ENCODE measurements at regions not wholly inside any gene's neighbourhood (a gene's known extent, or its start where the extent isn't known, plus 50 kb on each side); places are given as distances from the start of the nearest gene placed in this dataset.

- Histone ChIP-seq H3K4me3 (no peak overlapping the region), H3K36me3 (replicated peaks in 1 of 2; ENCODE audit: insufficient read depth in 1 of 2, low read depth in 2 of 2) (no peaks in the 10 kb centered on the region), H3K27ac (peak overlapping the region in 2 of 4 donors; percentile 33 to 46), H3K9me3 (no peaks in the 10 kb centered on the region), H3K4me1 (peaks cover 18% of the 10 kb centered on the region), H3K27me3 (no peaks in the 10 kb centered on the region)
- no peak for ATAC-seq
- TF ChIP-seq POLR2A (IDR thresholded peaks at IDR 0.05) (no peak), CTCF (IDR thresholded peaks at IDR 0.05) (no peak)
- intact Hi-C loops (cut with DNase I): no loop called here
- WGBS, 2 donors: 74% methylated on average over 13 of the region's 13 CpGs
- no peak for DNase-seq
Measured at GRCh38 chr6:6704103-6705060, 115.9 kb downstream of the LY86 start.

- ATAC-seq: no peak
- TF ChIP-seq CTCF (IDR thresholded peaks at IDR 0.05) (no peak), POLR2A (IDR thresholded peaks at IDR 0.05) (no peak)
- H3K27ac ChIP-seq: no peak overlapping the region
- H3K36me3 ChIP-seq (replicated peaks in 1 of 2; ENCODE audit: insufficient read depth in 1 of 2, low read depth in 2 of 2): no peaks in the 10 kb centered on the region
- peaks cover 11% of the 10 kb centered on the region for H3K4me1 ChIP-seq
- no peak overlapping the region for H3K4me3 ChIP-seq
- no peaks in the 10 kb centered on the region for H3K9me3 ChIP-seq
- H3K27me3 ChIP-seq: no peaks in the 10 kb centered on the region
- no peak for DNase-seq
- WGBS, 2 donors: 79 to 88% methylated on average over 3 of the region's 3 CpGs
- intact Hi-C loops (cut with DNase I): no loop called here
Measured at GRCh38 chr6:6705061-6705425, 116.5 kb downstream of the LY86 start.

- Histone ChIP-seq H3K4me3 (no peak overlapping the region), H3K27me3 (no peaks in the 10 kb centered on the region), H3K36me3 (replicated peaks in 1 of 2; ENCODE audit: insufficient read depth in 1 of 2, low read depth in 2 of 2) (no peaks in the 10 kb centered on the region), H3K9me3 (no peaks in the 10 kb centered on the region), H3K4me1 (peaks cover 11% of the 10 kb centered on the region), H3K27ac (no peak overlapping the region)
- WGBS, 2 donors: 85 to 88% methylated on average over 13 of the region's 13 CpGs
- ATAC-seq (no peak), DNase-seq (peak in 1 of 4 donors; percentile 32)
- intact Hi-C loops (cut with DNase I): no loop called here
- TF ChIP-seq POLR2A (IDR thresholded peaks at IDR 0.05) (no peak), CTCF (IDR thresholded peaks at IDR 0.05) (no peak)
Measured at GRCh38 chr6:6705915-6706675, 117.6 kb downstream of the LY86 start.

GRCh38 chr6:6707143-6707542, 118.6 kb downstream of the LY86 start:
- peaks cover 15% of the 10 kb centered on the region for H3K4me1 ChIP-seq
- 80 to 86% methylated on average over 6 of the region's 6 CpGs for WGBS, 2 donors
- no peak overlapping the region for H3K4me3 ChIP-seq
- ATAC-seq (no peak), DNase-seq (no peak)
- H3K9me3 ChIP-seq: no peaks in the 10 kb centered on the region
- H3K27ac ChIP-seq: no peak overlapping the region
- TF ChIP-seq POLR2A (IDR thresholded peaks at IDR 0.05): no peak
- no peak for TF ChIP-seq CTCF (IDR thresholded peaks at IDR 0.05)
- H3K36me3 ChIP-seq (replicated peaks in 1 of 2; ENCODE audit: insufficient read depth in 1 of 2, low read depth in 2 of 2): no peaks in the 10 kb centered on the region
- intact Hi-C loops (cut with DNase I): no loop called here
- no peaks in the 10 kb centered on the region for H3K27me3 ChIP-seq

Measured in body of pancreas (tissue), 4 donors.